Endothelial cell (in vitro differentiated cells): ENCODE measurements at regions not wholly inside any gene's neighbourhood (a gene's known extent, or its start where the extent isn't known, plus 50 kb on each side); places are given as distances from the start of the nearest gene placed in this dataset.

Experiments
- DNase-seq: peaks from one replicate; pipeline ENCODE4 v3.0.0; 2021; ENCODE audit warnings: low spot score
- H3K27ac Mint-ChIP-seq: one replicate; pipeline ENCODE4 v1.8.0; 2021; ENCODE audit warnings: mixed read lengths, inconsistent platforms; ENCODE audit not compliant: unreplicated experiment
- H3K27me3 Mint-ChIP-seq: one replicate; pipeline ENCODE4 v1.8.0; 2021; ENCODE audit warnings: mild to moderate bottlenecking, moderate library complexity, mixed read lengths, inconsistent platforms; ENCODE audit not compliant: unreplicated experiment
- H3K36me3 Mint-ChIP-seq: one replicate; pipeline ENCODE4 v1.8.0; 2021; ENCODE audit warnings: mild to moderate bottlenecking, low read depth, mixed read lengths, inconsistent platforms; ENCODE audit not compliant: unreplicated experiment
- H3K4me1 Mint-ChIP-seq: one replicate; pipeline ENCODE4 v1.8.0; 2021; ENCODE audit warnings: mild to moderate bottlenecking, mixed read lengths, inconsistent platforms; ENCODE audit not compliant: unreplicated experiment
- H3K4me3 Mint-ChIP-seq: one replicate; pipeline ENCODE4 v1.8.0; 2021; ENCODE audit warnings: mild to moderate bottlenecking, mixed read lengths, inconsistent platforms; ENCODE audit not compliant: unreplicated experiment
- H3K9me3 Mint-ChIP-seq: one replicate; pipeline ENCODE4 v1.8.0; 2021; ENCODE audit warnings: mixed read lengths, inconsistent platforms; ENCODE audit not compliant: unreplicated experiment
- CTCF ChIP-seq: fragments of 200-600 bp; sonication (generic); IDR thresholded peaks from one replicate; pipeline ENCODE4 v1.5.0; 2021; ENCODE audit warnings: antibody characterized with exemption; ENCODE audit not compliant: unreplicated experiment

- H3K27ac Mint-ChIP-seq: no peak overlapping the region
- no peak for TF ChIP-seq CTCF
- no peak overlapping the region for H3K4me3 Mint-ChIP-seq
- DNase-seq: no peak
- no peaks in the 10 kb centered on the region for H3K36me3 Mint-ChIP-seq
- peaks cover 7% of the 10 kb centered on the region for H3K27me3 Mint-ChIP-seq
- H3K9me3 Mint-ChIP-seq: no peaks in the 10 kb centered on the region
- peaks cover 5% of the 10 kb centered on the region for H3K4me1 Mint-ChIP-seq
Observed at GRCh38 chr11:115052601-115053000, 374.3 kb downstream of the NXPE2 start.

GRCh38 chr11:115054570-115055538, 376.5 kb downstream of the NXPE2 start:
- H3K27me3 Mint-ChIP-seq: peaks cover 5% of the 10 kb centered on the region
- H3K27ac Mint-ChIP-seq: no peak overlapping the region
- no peaks in the 10 kb centered on the region for H3K36me3 Mint-ChIP-seq
- no peak for DNase-seq
- H3K4me3 Mint-ChIP-seq: no peak overlapping the region
- TF ChIP-seq CTCF: no peak
- peaks cover 3% of the 10 kb centered on the region for H3K4me1 Mint-ChIP-seq
- H3K9me3 Mint-ChIP-seq: no peaks in the 10 kb centered on the region

GRCh38 chr11:115056514-115056913, 378.2 kb downstream of the NXPE2 start:
- Mint-ChIP-seq H3K4me3 (no peak overlapping the region), H3K4me1 (no peaks in the 10 kb centered on the region)

GRCh38 chr11:115060840-115061239, 382.5 kb downstream of the NXPE2 start:
- no peak for DNase-seq
- H3K27me3 Mint-ChIP-seq: peaks cover 5% of the 10 kb centered on the region
- no peak overlapping the region for H3K4me3 Mint-ChIP-seq
- H3K36me3 Mint-ChIP-seq: no peaks in the 10 kb centered on the region
- TF ChIP-seq CTCF: no peak
- H3K9me3 Mint-ChIP-seq: no peaks in the 10 kb centered on the region
- H3K4me1 Mint-ChIP-seq: peaks cover 3% of the 10 kb centered on the region
- no peak overlapping the region for H3K27ac Mint-ChIP-seq

More at GRCh38 chr11:115056514-115056913, 378.2 kb downstream of the NXPE2 start:
- TF ChIP-seq CTCF: no peak
- Mint-ChIP-seq H3K36me3 (no peaks in the 10 kb centered on the region), H3K27me3 (peaks cover 5% of the 10 kb centered on the region), H3K9me3 (no peaks in the 10 kb centered on the region), H3K27ac (no peak overlapping the region)
- DNase-seq: no peak

- DNase-seq: no peak
- H3K27me3 Mint-ChIP-seq: peaks cover 7% of the 10 kb centered on the region
- no peaks in the 10 kb centered on the region for H3K36me3 Mint-ChIP-seq
- peaks cover 3% of the 10 kb centered on the region for H3K4me1 Mint-ChIP-seq
- H3K27ac Mint-ChIP-seq: no peak overlapping the region
- no peaks in the 10 kb centered on the region for H3K9me3 Mint-ChIP-seq
- no peak overlapping the region for H3K4me3 Mint-ChIP-seq
- no peak for TF ChIP-seq CTCF
Observed at GRCh38 chr11:115065314-115065713, 387.0 kb downstream of the NXPE2 start.
